Eye (tissue), 1 donor: ENCODE measurements at regions not wholly inside any gene's neighbourhood (a gene's known extent, or its start where the extent isn't known, plus 50 kb on each side); places are given as distances from the start of the nearest gene placed in this dataset.

Experiments
- DNase-seq: peaks from one replicate; pipeline ENCODE4 v3.0.0-alpha.2; 2015

- DNase-seq, result peak; percentile 71
Measured at GRCh38 chr16:85173981-85174751, 61.9 kb upstream of the CIBAR2 start.

DNA sequence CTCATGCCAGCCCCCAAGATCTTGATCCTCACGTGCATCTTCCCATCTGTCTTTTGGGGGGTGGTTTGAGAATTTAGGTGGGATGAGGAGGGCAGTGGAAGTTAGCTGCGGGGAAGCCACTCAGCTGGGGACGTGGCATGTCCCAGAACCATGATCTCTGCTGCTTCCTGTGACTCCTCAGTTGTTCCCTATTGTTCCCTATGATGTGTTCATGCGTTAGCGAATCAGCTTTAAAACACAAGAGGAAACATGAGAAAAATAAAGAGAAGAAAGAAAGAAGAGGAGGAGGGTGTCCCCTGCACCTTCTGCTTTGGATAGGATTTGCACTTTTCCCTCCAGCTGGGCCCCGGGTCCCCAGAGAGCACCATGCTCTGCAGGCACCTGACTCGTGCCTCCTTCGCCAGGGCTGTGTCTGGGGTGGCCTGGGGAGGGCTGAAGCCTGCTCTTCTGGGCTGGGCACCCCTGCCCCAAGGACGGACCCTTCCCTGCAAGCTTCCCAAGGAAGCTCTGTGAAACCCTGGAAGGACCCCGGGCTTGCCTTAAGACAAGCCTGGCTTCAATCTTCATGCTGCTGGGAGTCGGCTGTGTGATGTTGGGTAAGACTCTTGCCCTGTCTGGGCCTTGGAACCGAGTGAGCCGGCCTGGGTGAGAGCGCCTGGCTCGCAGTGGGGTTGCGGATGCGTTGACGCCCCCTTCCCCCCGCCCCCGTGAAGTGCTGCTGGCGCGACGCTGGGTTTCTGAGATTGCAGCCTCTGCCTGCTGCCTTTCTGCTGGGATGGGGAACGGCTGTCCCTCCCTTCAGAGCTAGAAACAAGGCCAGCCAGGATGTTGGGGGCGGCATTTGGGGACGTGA lies 62.8 kb upstream of the CIBAR2 start:
- no peak for DNase-seq

DNA sequence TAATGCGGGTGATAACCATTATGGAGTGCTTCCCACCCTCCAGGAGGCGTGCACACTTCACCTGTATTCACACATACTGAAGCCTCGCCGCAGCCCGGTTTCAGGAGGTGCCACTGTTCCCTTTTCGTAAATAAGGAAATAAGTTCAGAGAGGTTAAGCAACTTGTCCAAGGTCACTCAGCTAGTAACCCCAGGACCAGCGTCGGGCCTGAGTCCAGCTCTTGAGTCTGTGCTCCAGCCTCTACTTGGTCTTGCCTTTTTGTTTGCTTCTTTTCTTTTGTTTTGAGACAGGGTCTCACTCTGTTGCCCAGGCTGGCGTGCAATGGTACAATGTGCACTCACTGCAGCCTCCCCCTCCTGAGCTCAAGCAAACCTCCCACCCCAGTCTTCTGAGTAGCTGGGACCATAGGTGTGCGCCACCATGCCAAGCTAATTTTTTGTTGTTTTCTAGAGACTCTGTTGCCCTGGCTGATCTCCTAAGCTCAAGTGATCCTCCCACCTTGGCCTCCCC lies 63.5 kb upstream of the CIBAR2 start:
- DNase-seq, result no peak

GRCh38 chr16:85176541-85177447 lies 64.5 kb upstream of the CIBAR2 start:
- no peak for DNase-seq

GRCh38 chr16:85177448-85177846 lies 65.2 kb upstream of the CIBAR2 start:
- DNase-seq, result no peak

GRCh38 chr16:85178006-85178591 lies 65.8 kb upstream of the CIBAR2 start:
- DNase-seq, result no peak

GRCh38 chr16:85178596-85178995 lies 66.3 kb upstream of the CIBAR2 start:
- DNase-seq, result no peak

DNA sequence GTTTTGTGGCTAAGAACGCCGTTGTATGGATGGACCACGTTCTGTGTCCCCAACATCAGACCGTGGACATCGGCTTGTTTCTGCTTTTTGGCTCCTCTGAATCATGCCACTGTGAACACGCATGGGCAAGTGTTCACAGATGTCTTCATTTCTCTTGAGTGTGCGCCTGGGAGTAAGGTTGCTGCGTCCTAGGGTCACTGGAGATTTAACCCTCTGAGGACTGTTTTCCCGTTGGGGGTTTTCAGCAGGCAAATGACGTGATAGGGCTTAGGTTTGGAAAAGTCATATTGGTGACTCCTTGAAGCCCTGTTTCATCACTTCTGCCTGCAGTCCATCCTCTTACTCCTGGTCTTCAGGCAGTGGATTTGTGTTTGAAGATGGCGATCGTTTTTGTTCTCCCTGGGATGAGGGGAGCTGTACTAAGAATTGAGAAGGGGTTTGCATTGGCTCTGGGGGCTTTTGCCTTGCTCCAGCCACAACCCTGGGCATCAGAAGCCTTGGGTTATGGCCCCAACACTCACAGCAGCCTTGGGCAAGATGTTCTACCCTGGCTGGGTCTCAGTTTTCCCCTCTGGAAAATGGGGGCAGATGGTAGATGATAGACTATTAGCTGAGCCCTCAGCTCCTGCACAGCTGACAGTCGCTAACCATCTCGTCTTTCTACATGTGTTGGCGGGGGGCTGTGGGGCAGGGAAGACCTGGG lies 67.2 kb upstream of the CIBAR2 start:
- no peak for DNase-seq

GRCh38 chr16:85180047-85180826 lies 68.0 kb upstream of the CIBAR2 start:
- no peak for DNase-seq

GRCh38 chr16:85180827-85181738 lies 68.8 kb upstream of the CIBAR2 start:
- DNase-seq, result no peak

DNA sequence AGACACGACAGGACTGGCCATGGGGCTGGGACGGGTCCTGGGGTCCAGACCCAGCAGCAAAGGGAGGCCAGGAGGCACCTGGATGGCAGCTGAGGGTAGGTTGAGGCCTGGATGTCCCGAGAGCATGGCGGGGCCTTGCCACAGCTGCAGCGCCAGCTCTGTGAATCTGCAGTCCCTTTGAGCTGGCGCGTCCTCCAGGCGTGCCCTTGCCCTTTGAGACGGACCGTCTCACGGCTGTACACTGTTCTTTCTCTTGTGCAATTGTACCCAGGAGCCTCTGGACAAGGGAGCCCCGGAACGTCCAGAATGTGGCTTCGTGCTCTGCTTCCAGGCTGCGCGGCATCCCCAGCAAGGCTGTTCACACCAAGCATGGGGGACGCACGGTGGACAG lies 69.5 kb upstream of the CIBAR2 start:
- DNase-seq, result no peak

- no peak for DNase-seq
Measured at GRCh38 chr16:85182286-85182685, 70.0 kb upstream of the CIBAR2 start.

DNA sequence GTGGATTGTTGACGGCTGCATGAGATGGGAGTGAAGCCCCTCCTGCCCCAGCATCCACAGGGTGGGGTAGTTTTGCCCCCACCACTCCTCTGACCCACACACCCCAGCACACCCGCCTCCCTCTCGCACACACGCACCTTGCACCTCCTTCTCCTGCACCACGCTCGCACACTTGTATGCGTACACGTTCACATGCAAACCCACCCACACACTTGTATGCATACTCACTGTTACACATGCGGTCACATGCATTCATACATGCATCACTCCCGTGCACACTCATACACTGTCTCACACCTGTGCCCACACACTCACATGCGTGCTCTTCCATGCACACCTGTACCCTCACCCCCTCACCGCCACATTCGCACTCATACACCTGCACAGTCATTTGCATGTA lies 70.5 kb upstream of the CIBAR2 start:
- DNase-seq, result no peak

GRCh38 chr16:85183564-85183963 lies 71.3 kb upstream of the CIBAR2 start:
- DNase-seq, result no peak

- no peak for DNase-seq
Measured at GRCh38 chr16:85184404-85184803, 72.1 kb upstream of the CIBAR2 start.

DNA sequence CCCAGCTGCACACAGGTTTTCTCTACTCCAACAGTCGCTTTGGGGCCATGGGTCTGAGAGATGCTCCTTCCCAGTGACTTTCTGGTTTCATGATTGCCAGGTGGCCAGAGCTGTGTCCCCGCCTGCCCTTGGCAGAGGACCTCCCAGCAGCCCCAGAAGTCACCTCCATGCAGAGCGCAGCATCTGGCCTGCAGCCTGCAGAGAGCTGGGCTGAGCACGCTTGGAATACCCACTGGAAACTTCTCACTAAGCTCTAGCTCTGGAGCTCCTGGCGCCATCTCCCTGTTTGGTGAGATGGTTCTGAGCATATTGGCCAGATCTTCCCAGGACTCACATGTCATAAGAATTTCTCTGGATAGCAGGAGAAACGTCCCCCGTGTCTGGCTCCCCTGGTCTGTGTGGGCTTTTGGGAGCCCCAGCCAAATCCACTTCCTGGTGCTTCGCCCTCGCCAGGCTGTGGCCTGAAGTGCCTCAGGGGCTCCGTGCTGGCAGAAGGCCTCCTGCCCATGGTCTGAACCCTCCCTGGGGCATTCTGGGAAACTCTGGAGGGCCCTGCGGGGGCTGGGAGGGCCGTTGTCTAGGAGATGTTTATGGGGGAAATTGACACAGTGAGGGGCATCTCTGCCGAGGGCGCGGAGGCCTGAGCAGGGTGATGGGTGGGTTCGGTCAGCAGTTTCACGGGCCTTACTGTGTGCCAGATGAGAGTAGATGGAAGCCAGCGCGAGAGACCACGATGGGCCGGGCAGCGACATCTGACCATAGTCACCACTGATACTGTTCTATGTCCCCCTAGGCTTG lies 73.2 kb upstream of the CIBAR2 start:
- DNase-seq, result no peak

GRCh38 chr16:85187002-85187401 lies 74.7 kb upstream of the CIBAR2 start:
- DNase-seq, result peak; percentile 67

DNA sequence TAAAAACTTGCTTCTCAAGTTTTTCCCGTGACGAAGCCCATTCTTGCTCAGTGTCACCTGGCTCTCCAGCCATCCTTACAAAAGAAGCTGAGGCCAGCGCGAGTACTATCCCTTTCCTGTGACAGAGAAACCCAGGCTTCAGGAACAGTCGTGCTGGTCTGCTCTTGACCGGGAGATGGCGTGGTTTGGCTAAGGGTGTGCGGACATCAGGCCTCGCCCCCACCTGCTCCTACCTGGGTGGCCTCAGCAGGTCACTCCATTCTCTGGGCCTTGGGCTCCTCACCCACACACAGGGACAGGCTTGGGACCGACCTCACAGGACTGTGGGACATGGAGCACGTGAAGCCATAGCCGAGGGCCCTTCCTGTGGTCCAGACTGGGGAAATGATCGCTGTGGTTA lies 75.2 kb upstream of the CIBAR2 start:
- no peak for DNase-seq

DNA sequence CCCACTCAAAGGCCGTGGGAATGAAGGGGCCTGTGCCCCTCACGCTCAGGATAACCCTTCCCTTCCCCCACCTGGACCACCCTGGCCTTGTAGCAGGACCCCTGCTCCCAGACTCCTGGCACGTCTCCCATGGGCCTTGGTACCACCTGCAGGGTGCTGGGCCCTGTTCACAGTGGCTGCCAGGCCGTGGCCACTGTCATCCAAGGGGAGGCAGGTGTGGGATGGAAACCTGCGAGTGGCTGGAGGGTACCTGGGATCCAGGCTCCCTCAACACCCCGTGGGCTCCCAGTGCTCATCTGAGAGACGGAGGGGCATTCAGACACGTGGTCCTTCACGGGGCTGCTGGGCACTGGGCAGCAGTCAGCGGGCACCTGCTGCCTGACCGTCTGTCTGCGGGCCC lies 75.6 kb upstream of the CIBAR2 start:
- DNase-seq, result no peak
